ENCODE measurements at regions not wholly inside any gene's neighbourhood (a gene's known extent, or its start where the extent isn't known, plus 50 kb on each side); places are given as distances from the start of the nearest gene placed in this dataset.

- no peaks in the 10 kb centered on the region for H3K36me3 ChIP-seq (ENCODE audit: control insufficient read depth in 4 of 4, insufficient read depth in 4 of 4, low read length in 4 of 4)
- no peak overlapping the region for H3K9ac ChIP-seq (ENCODE audit: insufficient read depth in 1 of 2, low read length in 2 of 2)
- DNase-seq, result peak in 1 of 3 donors; percentile 29
- no peak for ATAC-seq (ENCODE audit: insufficient read depth, low FRiP score)
- no peak for TF ChIP-seq CTCF (IDR thresholded peaks at IDR 0.05; ENCODE audit: control extremely low read depth, extremely low read depth)
- no peak overlapping the region for H3K27ac ChIP-seq (ENCODE audit: low read depth in 1 of 2, low read length in 1 of 2)
- peaks cover 0 to 65% (median 14%) of the 10 kb centered on the region in 5 donors for H3K4me1 ChIP-seq (ENCODE audit: control insufficient read depth in 5 of 5, insufficient read depth in 5 of 5, low read length in 5 of 5)
- no peaks in the 10 kb centered on the region for H3K9me3 ChIP-seq (ENCODE audit: control insufficient read depth in 4 of 4, insufficient read depth in 3 of 4, low read length in 3 of 4)
- WGBS, 2 donors, result 84% methylated on average over 11 of the region's 11 CpGs
- no peaks in the 10 kb centered on the region for H3K27me3 ChIP-seq (ENCODE audit: control insufficient read depth in 3 of 3, insufficient read depth in 3 of 3, low read length in 2 of 3)
- no peak overlapping the region for H3K4me3 ChIP-seq
These were observed 144.5 kb downstream of the VEGFA start for GRCh38 chr6:43914272-43915147.

GRCh38 chr6:43913375-43914271, 143.6 kb downstream of the VEGFA start:
- H3K27me3 ChIP-seq (ENCODE audit: control insufficient read depth in 3 of 3, insufficient read depth in 3 of 3, low read length in 2 of 3), result no peaks in the 10 kb centered on the region
- no peak overlapping the region for H3K4me3 ChIP-seq
- no peak overlapping the region for H3K27ac ChIP-seq (ENCODE audit: low read depth in 1 of 2, low read length in 1 of 2)
- DNase-seq (no peak), ATAC-seq (ENCODE audit: insufficient read depth, low FRiP score) (no peak)
- H3K9ac ChIP-seq (ENCODE audit: insufficient read depth in 1 of 2, low read length in 2 of 2), result no peak overlapping the region
- WGBS, 2 donors, result 65% methylated on average over 4 of the region's 4 CpGs
- no peaks in the 10 kb centered on the region for H3K36me3 ChIP-seq (ENCODE audit: control insufficient read depth in 4 of 4, insufficient read depth in 4 of 4, low read length in 4 of 4)
- no peaks in the 10 kb centered on the region for H3K9me3 ChIP-seq (ENCODE audit: control insufficient read depth in 4 of 4, insufficient read depth in 3 of 4, low read length in 3 of 4)
- no peak for TF ChIP-seq CTCF (IDR thresholded peaks at IDR 0.05; ENCODE audit: control extremely low read depth, extremely low read depth)
- H3K4me1 ChIP-seq (ENCODE audit: control insufficient read depth in 5 of 5, insufficient read depth in 5 of 5, low read length in 5 of 5), result peaks cover 0 to 64% (median 14%) of the 10 kb centered on the region in 5 donors

GRCh38 chr6:43912598-43913371, 142.8 kb downstream of the VEGFA start:
- H3K4me3 ChIP-seq, result no peak overlapping the region
- 85 to 94% methylated on average over 14 of the region's 14 CpGs for WGBS, 2 donors
- H3K9ac ChIP-seq (ENCODE audit: insufficient read depth in 1 of 2, low read length in 2 of 2), result no peak overlapping the region
- H3K4me1 ChIP-seq (ENCODE audit: control insufficient read depth in 5 of 5, insufficient read depth in 5 of 5, low read length in 5 of 5), result peaks cover 0 to 55% (median 6%) of the 10 kb centered on the region in 5 donors
- no peaks in the 10 kb centered on the region for H3K9me3 ChIP-seq (ENCODE audit: control insufficient read depth in 4 of 4, insufficient read depth in 3 of 4, low read length in 3 of 4)
- DNase-seq, result no peak
- H3K27me3 ChIP-seq (ENCODE audit: control insufficient read depth in 3 of 3, insufficient read depth in 3 of 3, low read length in 2 of 3), result no peaks in the 10 kb centered on the region
- ATAC-seq (ENCODE audit: insufficient read depth, low FRiP score), result no peak
- TF ChIP-seq CTCF (IDR thresholded peaks at IDR 0.05; ENCODE audit: control extremely low read depth, extremely low read depth), result no peak
- no peaks in the 10 kb centered on the region for H3K36me3 ChIP-seq (ENCODE audit: control insufficient read depth in 4 of 4, insufficient read depth in 4 of 4, low read length in 4 of 4)
- no peak overlapping the region for H3K27ac ChIP-seq (ENCODE audit: low read depth in 1 of 2, low read length in 1 of 2)

All from lung (tissue), 11 donors.